Lung (tissue), 11 donors: ENCODE measurements at regions not wholly inside any gene's neighbourhood (a gene's known extent, or its start where the extent isn't known, plus 50 kb on each side); places are given as distances from the start of the nearest gene placed in this dataset.

ENCODE experiments used
- ATAC-seq: fragments of 200-7000 bp; cut with Tn5 transposase; one replicate; pipeline ENCODE4 v1.9.1; 2020; ENCODE audit warnings: moderate number of reproducible peaks; ENCODE audit not compliant: insufficient read depth, low FRiP score
- DNase-seq, 3 donors: peaks; one replicate each; pipeline ENCODE4 v3.0.0-alpha.2; 2013 to 2017
- H3K27ac ChIP-seq, 2 donors: one replicate each; pipeline ENCODE4 v1.5.1; 2013; ENCODE audit warnings: mild to moderate bottlenecking in 2 of 2, moderate library complexity in 2 of 2, control low read depth in 1 of 2, inconsistent platforms in 1 of 2, low read depth in 1 of 2, low read length in 1 of 2
- H3K27me3 ChIP-seq, 3 donors: one replicate each; pipeline ENCODE4 v1.5.1; 2013; ENCODE audit warnings: low read length in 2 of 3; ENCODE audit not compliant: control insufficient read depth in 3 of 3, insufficient read depth in 3 of 3
- H3K36me3 ChIP-seq, 4 donors: one replicate each; pipeline ENCODE4 v1.5.1; 2013; ENCODE audit warnings: low read length in 4 of 4, mild to moderate bottlenecking in 1 of 4, moderate library complexity in 1 of 4; ENCODE audit not compliant: control insufficient read depth in 4 of 4, insufficient read depth in 4 of 4
- H3K4me1 ChIP-seq, 5 donors: one replicate each; pipeline ENCODE4 v1.5.1; 2013; ENCODE audit warnings: low read length in 5 of 5, mild to moderate bottlenecking in 2 of 5, moderate library complexity in 1 of 5; ENCODE audit not compliant: control insufficient read depth in 5 of 5, insufficient read depth in 5 of 5
- H3K4me3 ChIP-seq: one replicate; pipeline ENCODE4 v1.5.1; 2013; ENCODE audit warnings: mild to moderate bottlenecking, control low read depth, moderate library complexity
- H3K9ac ChIP-seq, 2 donors: one replicate each; pipeline ENCODE4 v1.5.1; 2013; ENCODE audit warnings: low read length in 2 of 2, control low read depth in 1 of 2; ENCODE audit not compliant: insufficient read depth in 1 of 2
- H3K9me3 ChIP-seq, 4 donors: one replicate each; pipeline ENCODE4 v1.5.1; 2013; ENCODE audit warnings: low read length in 3 of 4, mild to moderate bottlenecking in 1 of 4, moderate library complexity in 1 of 4; ENCODE audit not compliant: control insufficient read depth in 4 of 4, insufficient read depth in 3 of 4
- CTCF ChIP-seq: IDR thresholded peaks from 2 replicates; pipeline ENCODE4 v1.5.1; 2012; ENCODE audit warnings: mild to moderate bottlenecking; ENCODE audit errors: control extremely low read depth, extremely low read depth
- WGBS, 2 donors: extraction: QIAGEN DNeasy Blood & Tissue Kit; methylation state at CpG; one replicate each; pipeline ENCODE4 v1.1.7; 2013; 5-methylcytosine and 5-hydroxymethylcytosine counted together
- donor health status: control.
- donor health status: control.
- donor health status: Bipolar disorder and iron deficiency.
- donor health status: healthy.
- donor health status: DM: yes; HTN: yes; CAD: no.

- H3K4me3 ChIP-seq = no peak overlapping the region
- TF ChIP-seq CTCF = no peak
- peaks cover 0 to 5% (median 0%) of the 10 kb centered on the region in 5 donors for H3K4me1 ChIP-seq
- no peaks in the 10 kb centered on the region for H3K27me3 ChIP-seq
- H3K9me3 ChIP-seq = peaks cover 0 to 2% (median 0%) of the 10 kb centered on the region in 4 donors
- H3K27ac ChIP-seq = no peak overlapping the region
- 78 to 80% methylated on average over 4 of the region's 4 CpGs for WGBS, 2 donors
- ATAC-seq (no peak), DNase-seq (no peak)
- no peak overlapping the region for H3K9ac ChIP-seq
- no peaks in the 10 kb centered on the region for H3K36me3 ChIP-seq
Measured at GRCh38 chr17:12320286-12320685, 299.6 kb downstream of the MAP2K4 start.

- no peak for TF ChIP-seq CTCF
- WGBS, 2 donors = 83 to 86% methylated on average over 2 of the region's 2 CpGs
- no peak for DNase-seq
Measured at GRCh38 chr17:12328204-12328603, 307.5 kb downstream of the MAP2K4 start.

GRCh38 chr17:12330456-12330855 is 309.8 kb downstream of the MAP2K4 start:
- H3K4me3 ChIP-seq = no peak overlapping the region
- TF ChIP-seq CTCF = no peak
- H3K9ac ChIP-seq = no peak overlapping the region
- DNase-seq (no peak), ATAC-seq (no peak)
- H3K9me3 ChIP-seq = peaks cover 0 to 8% (median 0%) of the 10 kb centered on the region in 4 donors
- H3K4me1 ChIP-seq = no peaks in the 10 kb centered on the region
- WGBS, 2 donors = 79 to 87% methylated on average over 1 of the region's 1 CpG
- no peak overlapping the region for H3K27ac ChIP-seq
- no peaks in the 10 kb centered on the region for H3K27me3 ChIP-seq
- no peaks in the 10 kb centered on the region for H3K36me3 ChIP-seq

More at GRCh38 chr17:12328204-12328603, 307.5 kb downstream of the MAP2K4 start:
- Histone ChIP-seq H3K9ac (no peak overlapping the region), H3K9me3 (peaks cover 0 to 8% (median 0%) of the 10 kb centered on the region in 4 donors), H3K36me3 (no peaks in the 10 kb centered on the region), H3K4me1 (no peaks in the 10 kb centered on the region), H3K27me3 (no peaks in the 10 kb centered on the region), H3K4me3 (no peak overlapping the region), H3K27ac (no peak overlapping the region)
- no peak for ATAC-seq

GRCh38 chr17:12341328-12341727 is 320.7 kb downstream of the MAP2K4 start:
- Histone ChIP-seq H3K27me3 (peaks cover 0 to 8% (median 0%) of the 10 kb centered on the region in 3 donors), H3K9me3 (peaks cover 0 to 3% (median 0%) of the 10 kb centered on the region in 4 donors), H3K9ac (no peak overlapping the region), H3K4me3 (no peak overlapping the region), H3K4me1 (peaks cover 0 to 3% (median 0%) of the 10 kb centered on the region in 5 donors), H3K27ac (no peak overlapping the region), H3K36me3 (no peaks in the 10 kb centered on the region)
- no peak for DNase-seq
- 72 to 82% methylated on average over 2 of the region's 2 CpGs for WGBS, 2 donors
- TF ChIP-seq CTCF = no peak
- ATAC-seq = no peak
